Endothelial cell of umbilical vein (primary cell): ENCODE measurements at regions not wholly inside any gene's neighbourhood (a gene's known extent, or its start where the extent isn't known, plus 50 kb on each side); places are given as distances from the start of the nearest gene placed in this dataset.

Experiments used
- EZH2 ChIP-seq: IDR thresholded peaks from 2 replicates; pipeline ENCODE4 v1.6.1; 2012; ENCODE audit warnings: borderline replicate concordance, low read depth, mild to moderate bottlenecking, moderate library complexity, low read length, inconsistent platforms; ENCODE audit not compliant: severe bottlenecking
- JUN ChIP-seq: IDR thresholded peaks from 2 replicates; pipeline ENCODE4 v1.6.1; 2011; ENCODE audit warnings: borderline replicate concordance, low read depth; ENCODE audit not compliant: insufficient read length, insufficient read depth
- MYC ChIP-seq: IDR thresholded peaks from one replicate; pipeline ENCODE4 v1.6.1; 2011; ENCODE audit warnings: mild to moderate bottlenecking, low read depth, low read length
- POLR2A ChIP-seq: IDR thresholded peaks from 2 replicates; pipeline ENCODE4 v1.6.1; 2012; ENCODE audit warnings: low read depth, mild to moderate bottlenecking, control low read depth, low read length
- TF ChIP-seq, protein P1 (sequence below), 2 donors: IDR thresholded peaks; 1 replicate in 1 of 2; 2 replicates in 1 of 2; pipeline ENCODE4 v1.5.1; 2011; ENCODE audit warnings: low read length in 2 of 2, mild to moderate bottlenecking in 2 of 2, moderate library complexity in 2 of 2, control low read depth in 1 of 2, inconsistent platforms in 1 of 2, low read depth in 1 of 2; ENCODE audit not compliant: insufficient read depth in 1 of 2; ENCODE audit errors: extremely low read depth in 1 of 2
- TF ChIP-seq, protein P2 (sequence below): IDR thresholded peaks from 2 replicates; pipeline ENCODE4 v1.6.1; 2011; ENCODE audit not compliant: insufficient read depth, insufficient read length

DNA sequence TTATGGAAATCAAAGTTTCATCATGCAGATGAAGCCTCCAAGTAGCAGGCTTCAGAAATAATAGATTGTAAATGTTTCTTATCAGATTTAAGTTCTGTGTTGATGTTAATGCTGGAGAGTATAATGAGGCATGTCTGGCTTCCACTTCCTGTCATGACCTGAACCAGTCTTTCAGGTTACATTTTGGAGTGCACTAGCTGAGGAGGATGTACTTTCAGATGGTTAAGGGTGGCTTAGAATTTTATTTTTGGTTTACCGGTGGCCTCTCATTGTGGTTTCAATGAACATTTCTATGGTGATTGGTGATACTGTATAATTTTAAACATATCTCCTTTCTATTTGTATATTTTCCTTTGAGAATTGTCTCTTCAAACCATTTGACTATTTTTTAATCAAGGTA is 890.4 kb downstream of the SH3BGRL start:
- TF ChIP-seq, protein P1, sequence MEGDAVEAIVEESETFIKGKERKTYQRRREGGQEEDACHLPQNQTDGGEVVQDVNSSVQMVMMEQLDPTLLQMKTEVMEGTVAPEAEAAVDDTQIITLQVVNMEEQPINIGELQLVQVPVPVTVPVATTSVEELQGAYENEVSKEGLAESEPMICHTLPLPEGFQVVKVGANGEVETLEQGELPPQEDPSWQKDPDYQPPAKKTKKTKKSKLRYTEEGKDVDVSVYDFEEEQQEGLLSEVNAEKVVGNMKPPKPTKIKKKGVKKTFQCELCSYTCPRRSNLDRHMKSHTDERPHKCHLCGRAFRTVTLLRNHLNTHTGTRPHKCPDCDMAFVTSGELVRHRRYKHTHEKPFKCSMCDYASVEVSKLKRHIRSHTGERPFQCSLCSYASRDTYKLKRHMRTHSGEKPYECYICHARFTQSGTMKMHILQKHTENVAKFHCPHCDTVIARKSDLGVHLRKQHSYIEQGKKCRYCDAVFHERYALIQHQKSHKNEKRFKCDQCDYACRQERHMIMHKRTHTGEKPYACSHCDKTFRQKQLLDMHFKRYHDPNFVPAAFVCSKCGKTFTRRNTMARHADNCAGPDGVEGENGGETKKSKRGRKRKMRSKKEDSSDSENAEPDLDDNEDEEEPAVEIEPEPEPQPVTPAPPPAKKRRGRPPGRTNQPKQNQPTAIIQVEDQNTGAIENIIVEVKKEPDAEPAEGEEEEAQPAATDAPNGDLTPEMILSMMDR (IDR thresholded peaks at IDR 0.05; ENCODE audit: extremely low read depth in 1 of 2, insufficient read depth in 1 of 2, low read depth in 1 of 2, low read length in 2 of 2) = no peak
- TF ChIP-seq POLR2A (no peak), JUN (no peak), MYC (no peak), EZH2 (no peak)
- TF ChIP-seq, protein P2, sequence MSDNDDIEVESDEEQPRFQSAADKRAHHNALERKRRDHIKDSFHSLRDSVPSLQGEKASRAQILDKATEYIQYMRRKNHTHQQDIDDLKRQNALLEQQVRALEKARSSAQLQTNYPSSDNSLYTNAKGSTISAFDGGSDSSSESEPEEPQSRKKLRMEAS = no peak
